ENCODE measurements at regions not wholly inside any gene's neighbourhood (a gene's known extent, or its start where the extent isn't known, plus 50 kb on each side); places are given as distances from the start of the nearest gene placed in this dataset.

DNA sequence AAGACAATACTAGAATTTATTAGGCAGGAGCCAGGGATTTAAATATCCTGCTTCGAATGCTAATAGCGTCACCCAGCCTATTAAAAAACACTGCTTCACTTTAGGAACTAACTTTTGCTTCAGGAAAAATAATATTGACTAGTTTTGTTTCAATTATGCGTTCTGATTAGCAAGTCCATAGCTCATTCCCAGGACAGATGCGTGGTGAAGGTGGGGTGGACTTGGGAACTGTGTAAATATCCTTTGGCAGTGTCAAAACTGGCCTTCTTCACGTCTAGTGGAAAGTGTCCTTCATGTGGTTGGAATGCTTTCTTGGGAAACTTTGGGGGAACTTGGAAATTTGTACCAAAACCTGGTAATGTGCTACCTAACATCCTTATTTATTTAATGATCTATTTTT, 474.8 kb upstream of the NOVA1 start:
- H3K4me3 ChIP-seq (ENCODE audit: low read length) = no peak overlapping the region
- H3K4me1 ChIP-seq (ENCODE audit: insufficient read depth, low read length) = no peaks in the 10 kb centered on the region
- no peaks in the 10 kb centered on the region for H3K9me3 ChIP-seq (ENCODE audit: low read length)
- H3K27me3 ChIP-seq (ENCODE audit: insufficient read depth, low read length) = no peaks in the 10 kb centered on the region
- no peaks in the 10 kb centered on the region for H3K36me3 ChIP-seq (ENCODE audit: insufficient read depth, low read length)
- no peak overlapping the region for H2AFZ ChIP-seq (ENCODE audit: low read depth, low read length)

GRCh38 chr14:27075503-27075902, 477.7 kb upstream of the NOVA1 start:
- no peaks in the 10 kb centered on the region for H3K27me3 ChIP-seq (ENCODE audit: insufficient read depth, low read length)
- H2AFZ ChIP-seq (ENCODE audit: low read depth, low read length) = no peak overlapping the region

DNA sequence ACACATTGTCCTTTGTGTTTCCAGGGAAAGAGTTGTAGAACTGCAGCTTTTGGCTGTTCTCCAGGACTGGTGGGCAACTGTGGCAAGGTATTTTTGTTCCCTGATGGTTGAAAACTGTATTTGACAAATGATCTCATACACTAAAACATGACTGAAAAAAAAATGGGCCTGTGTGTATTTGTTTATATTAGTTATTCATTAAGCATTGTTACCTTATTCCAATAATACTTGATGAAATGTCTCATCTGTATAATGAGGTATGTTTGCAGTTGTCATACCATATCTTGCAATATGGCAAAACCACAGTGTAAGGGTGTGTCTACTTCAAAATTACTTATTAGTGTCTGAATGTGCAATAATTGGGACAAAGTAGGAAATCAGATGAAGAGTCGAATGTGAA, 479.4 kb upstream of the NOVA1 start:
- no peaks in the 10 kb centered on the region for H3K36me3 ChIP-seq (ENCODE audit: insufficient read depth, low read length)
- H3K4me3 ChIP-seq (ENCODE audit: low read length) = no peak overlapping the region
- no peaks in the 10 kb centered on the region for H3K27me3 ChIP-seq (ENCODE audit: insufficient read depth, low read length)
- no peak overlapping the region for H2AFZ ChIP-seq (ENCODE audit: low read depth, low read length)
- no peaks in the 10 kb centered on the region for H3K4me1 ChIP-seq (ENCODE audit: insufficient read depth, low read length)
- no peaks in the 10 kb centered on the region for H3K9me3 ChIP-seq (ENCODE audit: low read length)

More at GRCh38 chr14:27075503-27075902, 477.7 kb upstream of the NOVA1 start:
- Histone ChIP-seq H3K36me3 (ENCODE audit: insufficient read depth, low read length) (no peaks in the 10 kb centered on the region), H3K9me3 (ENCODE audit: low read length) (no peaks in the 10 kb centered on the region), H3K4me3 (ENCODE audit: low read length) (no peak overlapping the region), H3K4me1 (ENCODE audit: insufficient read depth, low read length) (no peaks in the 10 kb centered on the region)

- Histone ChIP-seq H3K27me3 (ENCODE audit: insufficient read depth, low read length) (no peaks in the 10 kb centered on the region), H3K4me3 (ENCODE audit: low read length) (no peak overlapping the region), H3K4me1 (ENCODE audit: insufficient read depth, low read length) (no peaks in the 10 kb centered on the region), H3K36me3 (ENCODE audit: insufficient read depth, low read length) (no peaks in the 10 kb centered on the region), H2AFZ (ENCODE audit: low read depth, low read length) (no peak overlapping the region), H3K9me3 (ENCODE audit: low read length) (no peaks in the 10 kb centered on the region)
Measured at GRCh38 chr14:27077710-27078109, 479.9 kb upstream of the NOVA1 start.

GRCh38 chr14:27078191-27078590, 480.4 kb upstream of the NOVA1 start:
- Histone ChIP-seq H3K9me3 (ENCODE audit: low read length) (no peaks in the 10 kb centered on the region), H2AFZ (ENCODE audit: low read depth, low read length) (no peak overlapping the region), H3K4me1 (ENCODE audit: insufficient read depth, low read length) (no peaks in the 10 kb centered on the region), H3K27me3 (ENCODE audit: insufficient read depth, low read length) (no peaks in the 10 kb centered on the region), H3K4me3 (ENCODE audit: low read length) (no peak overlapping the region), H3K36me3 (ENCODE audit: insufficient read depth, low read length) (no peaks in the 10 kb centered on the region)

- Histone ChIP-seq H3K36me3 (ENCODE audit: insufficient read depth, low read length) (no peaks in the 10 kb centered on the region), H3K4me1 (ENCODE audit: insufficient read depth, low read length) (no peaks in the 10 kb centered on the region), H3K4me3 (ENCODE audit: low read length) (no peak overlapping the region), H2AFZ (ENCODE audit: low read depth, low read length) (no peak overlapping the region), H3K9me3 (ENCODE audit: low read length) (no peaks in the 10 kb centered on the region), H3K27me3 (ENCODE audit: insufficient read depth, low read length) (no peaks in the 10 kb centered on the region)
Measured at GRCh38 chr14:27079716-27080115, 481.9 kb upstream of the NOVA1 start.

DNA sequence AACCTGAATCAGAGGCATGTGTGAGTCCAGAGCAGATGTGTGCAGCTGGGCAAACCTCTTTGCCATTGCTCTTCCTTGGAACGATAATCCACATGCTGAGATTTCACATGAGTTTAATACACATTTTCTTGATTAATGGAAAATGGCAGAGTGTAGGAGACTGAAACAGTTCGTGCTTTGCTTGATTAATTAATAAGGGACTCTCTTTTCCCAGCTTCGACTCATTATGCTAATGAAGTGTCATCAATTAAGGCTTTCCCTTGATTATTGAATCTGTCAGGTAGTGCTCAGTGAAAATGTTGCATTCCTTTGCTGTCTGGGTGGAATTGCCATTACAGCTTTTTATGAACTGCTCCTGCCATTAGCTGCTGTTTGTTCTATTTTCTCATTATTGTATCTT, 487.7 kb upstream of the NOVA1 start:
- H3K4me1 ChIP-seq (ENCODE audit: insufficient read depth, low read length) = no peaks in the 10 kb centered on the region
- H2AFZ ChIP-seq (ENCODE audit: low read depth, low read length) = no peak overlapping the region
- no peak overlapping the region for H3K4me3 ChIP-seq (ENCODE audit: low read length)
- no peaks in the 10 kb centered on the region for H3K9me3 ChIP-seq (ENCODE audit: low read length)
- no peaks in the 10 kb centered on the region for H3K36me3 ChIP-seq (ENCODE audit: insufficient read depth, low read length)
- H3K27me3 ChIP-seq (ENCODE audit: insufficient read depth, low read length) = no peaks in the 10 kb centered on the region

DNA sequence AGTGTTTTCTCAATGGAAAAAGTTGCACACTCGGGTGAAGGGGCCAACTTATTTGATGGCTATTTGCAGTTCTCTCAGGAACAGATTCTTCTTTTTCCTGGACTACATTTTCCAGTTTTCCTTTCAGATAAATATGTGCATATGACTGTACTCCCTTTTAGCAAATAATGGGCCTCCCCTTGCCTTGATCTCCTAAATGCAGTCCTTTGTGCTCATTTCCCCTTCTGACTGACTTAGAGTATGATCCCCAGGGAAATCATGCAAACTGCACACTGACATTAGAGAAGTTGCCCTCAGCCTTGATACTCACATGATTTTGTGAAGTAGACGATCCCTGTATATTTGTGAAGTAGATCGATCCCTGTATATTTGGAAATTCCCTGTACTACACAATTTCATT, 492.9 kb upstream of the NOVA1 start:
- Histone ChIP-seq H3K4me1 (ENCODE audit: insufficient read depth, low read length) (no peaks in the 10 kb centered on the region), H2AFZ (ENCODE audit: low read depth, low read length) (no peak overlapping the region), H3K4me3 (ENCODE audit: low read length) (no peak overlapping the region), H3K27me3 (ENCODE audit: insufficient read depth, low read length) (no peaks in the 10 kb centered on the region), H3K36me3 (ENCODE audit: insufficient read depth, low read length) (no peaks in the 10 kb centered on the region), H3K9me3 (ENCODE audit: low read length) (no peaks in the 10 kb centered on the region)

GRCh38 chr14:27091973-27092372, 494.1 kb upstream of the NOVA1 start:
- Histone ChIP-seq H3K9me3 (ENCODE audit: low read length) (no peaks in the 10 kb centered on the region), H3K4me1 (ENCODE audit: insufficient read depth, low read length) (no peaks in the 10 kb centered on the region)

GRCh38 chr14:27096091-27096490, 498.3 kb upstream of the NOVA1 start:
- H3K4me1 ChIP-seq (ENCODE audit: insufficient read depth, low read length) = no peaks in the 10 kb centered on the region
- H3K4me3 ChIP-seq (ENCODE audit: low read length) = no peak overlapping the region
- no peaks in the 10 kb centered on the region for H3K27me3 ChIP-seq (ENCODE audit: insufficient read depth, low read length)
- H2AFZ ChIP-seq (ENCODE audit: low read depth, low read length) = no peak overlapping the region
- H3K36me3 ChIP-seq (ENCODE audit: insufficient read depth, low read length) = no peaks in the 10 kb centered on the region
- H3K9me3 ChIP-seq (ENCODE audit: low read length) = no peaks in the 10 kb centered on the region

More at GRCh38 chr14:27091973-27092372, 494.1 kb upstream of the NOVA1 start:
- H3K36me3 ChIP-seq (ENCODE audit: insufficient read depth, low read length) = no peaks in the 10 kb centered on the region
- H2AFZ ChIP-seq (ENCODE audit: low read depth, low read length) = no peak overlapping the region
- H3K4me3 ChIP-seq (ENCODE audit: low read length) = no peak overlapping the region
- no peaks in the 10 kb centered on the region for H3K27me3 ChIP-seq (ENCODE audit: insufficient read depth, low read length)

- H2AFZ ChIP-seq (ENCODE audit: low read depth, low read length) = no peak overlapping the region
- H3K4me3 ChIP-seq (ENCODE audit: low read length) = no peak overlapping the region
- no peaks in the 10 kb centered on the region for H3K27me3 ChIP-seq (ENCODE audit: insufficient read depth, low read length)
- no peaks in the 10 kb centered on the region for H3K4me1 ChIP-seq (ENCODE audit: insufficient read depth, low read length)
- H3K9me3 ChIP-seq (ENCODE audit: low read length) = no peaks in the 10 kb centered on the region
- H3K36me3 ChIP-seq (ENCODE audit: insufficient read depth, low read length) = no peaks in the 10 kb centered on the region
Measured at GRCh38 chr14:27098451-27098850, 500.6 kb upstream of the NOVA1 start.

GRCh38 chr14:27114180-27114579, 516.3 kb upstream of the NOVA1 start:
- Histone ChIP-seq H3K9me3 (ENCODE audit: low read length) (no peaks in the 10 kb centered on the region), H3K36me3 (ENCODE audit: insufficient read depth, low read length) (no peaks in the 10 kb centered on the region), H2AFZ (ENCODE audit: low read depth, low read length) (no peak overlapping the region), H3K27me3 (ENCODE audit: insufficient read depth, low read length) (no peaks in the 10 kb centered on the region), H3K4me3 (ENCODE audit: low read length) (no peak overlapping the region), H3K4me1 (ENCODE audit: insufficient read depth, low read length) (no peaks in the 10 kb centered on the region)

DNA sequence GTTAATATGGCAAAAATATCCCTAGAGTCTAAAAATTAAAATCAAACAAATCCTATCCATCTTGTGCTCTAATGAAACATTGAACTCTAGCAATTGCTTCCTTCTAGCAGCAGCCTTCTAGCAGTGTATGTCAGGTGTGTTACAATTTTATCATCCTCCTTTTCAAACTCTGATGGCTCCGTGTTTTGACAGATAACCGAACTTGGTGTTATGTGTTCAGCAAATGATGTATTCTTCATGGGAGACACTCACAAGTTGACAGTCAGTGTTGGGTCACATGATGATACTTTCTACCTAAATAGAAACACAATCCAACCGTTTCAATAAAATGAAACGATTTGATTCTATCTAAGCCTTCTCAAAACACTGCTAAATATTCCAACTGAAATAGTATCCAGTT, 525.3 kb upstream of the NOVA1 start:
- no peak overlapping the region for H2AFZ ChIP-seq (ENCODE audit: low read depth, low read length)
- H3K9me3 ChIP-seq (ENCODE audit: low read length) = no peaks in the 10 kb centered on the region
- no peak overlapping the region for H3K4me3 ChIP-seq (ENCODE audit: low read length)
- H3K36me3 ChIP-seq (ENCODE audit: insufficient read depth, low read length) = no peaks in the 10 kb centered on the region
- no peaks in the 10 kb centered on the region for H3K4me1 ChIP-seq (ENCODE audit: insufficient read depth, low read length)
- H3K27me3 ChIP-seq (ENCODE audit: insufficient read depth, low read length) = no peaks in the 10 kb centered on the region

- H3K36me3 ChIP-seq (ENCODE audit: insufficient read depth, low read length) = no peaks in the 10 kb centered on the region
- no peak overlapping the region for H2AFZ ChIP-seq (ENCODE audit: low read depth, low read length)
- H3K4me1 ChIP-seq (ENCODE audit: insufficient read depth, low read length) = no peaks in the 10 kb centered on the region
- H3K9me3 ChIP-seq (ENCODE audit: low read length) = no peaks in the 10 kb centered on the region
- H3K4me3 ChIP-seq (ENCODE audit: low read length) = no peak overlapping the region
- H3K27me3 ChIP-seq (ENCODE audit: insufficient read depth, low read length) = no peaks in the 10 kb centered on the region
Measured at GRCh38 chr14:27127838-27128237, 530.0 kb upstream of the NOVA1 start.
